ENCODE measurements at regions not wholly inside any gene's neighbourhood (a gene's known extent, or its start where the extent isn't known, plus 50 kb on each side); places are given as distances from the start of the nearest gene placed in this dataset.

- no peak for TF ChIP-seq MLLT1 (IDR thresholded peaks at IDR 0.05)
- no peak for TF ChIP-seq CTCF (IDR thresholded peaks at IDR 0.05 in 2 of 3, conservative IDR thresholded peaks at IDR 0.05 in 1 of 3; ENCODE audit: control insufficient read depth in 2 of 3, extremely low read depth in 1 of 3, insufficient read depth in 1 of 3, low read depth in 3 of 3, low read length in 3 of 3)
- TF ChIP-seq FOXM1 (IDR thresholded peaks at IDR 0.05; ENCODE audit: low read depth, low read length), result no peak
- no peak for TF ChIP-seq REST (IDR thresholded peaks at IDR 0.05; ENCODE audit: low read depth, low read length)
- TF ChIP-seq CEBPB (IDR thresholded peaks at IDR 0.05; ENCODE audit: borderline replicate concordance in 1 of 2, low read depth in 2 of 2, low read length in 2 of 2), result no peak
- no peak for TF ChIP-seq BHLHE40 (IDR thresholded peaks at IDR 0.05; ENCODE audit: borderline replicate concordance in 1 of 2, low read depth in 2 of 2, low read length in 1 of 2)
- TF ChIP-seq USF2 (IDR thresholded peaks at IDR 0.05; ENCODE audit: borderline replicate concordance, low read depth, low read length), result no peak
- no peak for TF ChIP-seq TBL1XR1 (IDR thresholded peaks at IDR 0.05; ENCODE audit: low read depth, low read length)
- TF ChIP-seq RBBP5 (conservative IDR thresholded peaks at IDR 0.05), result no peak
- no peak for TF ChIP-seq NFYB (IDR thresholded peaks at IDR 0.05; ENCODE audit: insufficient read depth, low read depth, low read length)
- no peak for TF ChIP-seq ZNF274 (IDR thresholded peaks at IDR 0.05; ENCODE audit: insufficient read depth, insufficient read length)
- TF ChIP-seq JUND (IDR thresholded peaks at IDR 0.05; ENCODE audit: low read depth, low read length), result no peak
- no peak for TF ChIP-seq EGR1 (IDR thresholded peaks at IDR 0.05; ENCODE audit: borderline replicate concordance in 1 of 2, low read depth in 2 of 2, low read length in 2 of 2)
- no peak for TF ChIP-seq SREBF2 (IDR thresholded peaks at IDR 0.05; ENCODE audit: low read length)
These were observed 189.2 kb downstream of the CSNK2A3 start for GRCh38 chr11:11163669-11164333.
